Testis (tissue), 2 donors: ENCODE measurements at regions not wholly inside any gene's neighbourhood (a gene's known extent, or its start where the extent isn't known, plus 50 kb on each side); places are given as distances from the start of the nearest gene placed in this dataset.

ENCODE experiments used
- CTCF ChIP-seq, 3 experiments: fragments of 450-650 bp in 2 of 3; fragments of 200-600 bp in 1 of 3; sonication (generic) in 1 of 3; IDR thresholded peaks; one replicate each; pipeline ENCODE4 v1.5.1; 2016 to 2019; ENCODE audit warnings: antibody characterized with exemption in 3 of 3, mild to moderate bottlenecking in 2 of 3, moderate library complexity in 1 of 3
- POLR2A ChIP-seq: fragments of 450-650 bp; IDR thresholded peaks from one replicate; pipeline ENCODE4 v1.6.1; 2017; ENCODE audit warnings: antibody characterized with exemption, mild to moderate bottlenecking, moderate library complexity

GRCh38 chr10:88221010-88221973, 357.9 kb downstream of the PTEN start:
- no peak for TF ChIP-seq POLR2A
- no peak for TF ChIP-seq CTCF (IDR thresholded peaks at IDR 0.05)
